Activated naive CD4-positive, alpha-beta T cell treated with Interleukin-2 at 50 U/mL for 16 hours (primary cell): ENCODE measurements at regions not wholly inside any gene's neighbourhood (a gene's known extent, or its start where the extent isn't known, plus 50 kb on each side); places are given as distances from the start of the nearest gene placed in this dataset.
"Not testable (repeated sequence)": the region's sequence is repeated elsewhere in the genome, so short reads cannot be mapped to it uniquely, and the experiment has no call there.

Experiments used
- DNase-seq: peaks from one replicate; pipeline ENCODE4 v3.0.0-alpha.2; 2020

DNA sequence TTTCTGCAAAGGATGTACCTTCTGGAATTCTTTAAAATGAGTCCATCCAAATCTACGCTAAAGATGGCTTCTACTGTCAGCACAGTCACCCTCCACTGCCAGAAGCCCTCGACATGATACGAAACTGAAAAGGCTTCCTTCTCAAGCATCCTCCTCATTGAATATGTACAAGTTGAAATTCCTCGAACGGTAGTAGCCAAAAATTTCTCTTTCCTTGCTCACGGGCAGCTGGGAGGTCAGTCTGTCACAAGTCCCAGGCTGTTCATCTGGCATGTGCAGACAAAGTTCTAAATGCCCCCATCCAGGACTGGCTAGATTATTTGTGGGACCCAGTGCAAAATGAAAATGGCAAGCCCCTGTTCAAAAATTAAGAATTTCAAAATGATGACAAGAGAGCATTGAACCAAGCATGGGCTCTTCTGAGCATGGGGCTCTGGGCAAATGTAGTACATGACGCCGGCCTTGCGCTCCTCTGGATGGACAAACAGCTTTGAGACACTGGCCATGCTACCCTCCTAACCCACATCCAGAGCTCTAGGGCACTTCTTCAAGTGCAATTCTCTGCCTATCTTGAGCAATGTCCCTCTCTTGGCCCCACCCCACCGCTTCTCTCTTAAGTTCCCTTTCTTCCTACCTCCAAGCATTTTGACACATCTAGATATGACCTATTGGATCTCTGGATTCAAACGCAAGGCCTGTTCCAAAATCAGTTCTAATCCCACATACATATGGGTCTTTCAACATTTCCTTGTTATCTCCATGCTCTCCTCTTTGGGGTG, 78.9 kb upstream of the FLT1 start:
- DNase-seq: no peak

DNA sequence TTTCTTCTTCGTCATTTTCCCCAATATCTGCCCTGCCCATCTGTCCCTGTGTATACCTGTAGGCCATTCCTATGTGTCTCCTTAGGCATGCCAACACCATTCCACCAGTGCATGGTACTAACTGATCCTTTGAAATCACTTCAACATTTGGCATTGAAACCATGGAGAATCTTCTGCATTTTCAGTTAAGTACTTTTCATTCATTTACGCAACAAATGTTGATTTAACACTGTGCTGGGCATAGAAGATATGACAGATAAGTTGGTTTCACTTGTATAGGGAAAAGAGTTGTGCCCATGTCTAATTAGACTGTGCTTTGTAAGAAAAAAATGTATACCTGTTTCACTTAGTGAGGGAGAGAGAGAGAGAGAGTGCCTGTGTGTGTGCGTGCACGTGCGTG, 77.9 kb upstream of the FLT1 start:
- DNase-seq: no peak

DNA sequence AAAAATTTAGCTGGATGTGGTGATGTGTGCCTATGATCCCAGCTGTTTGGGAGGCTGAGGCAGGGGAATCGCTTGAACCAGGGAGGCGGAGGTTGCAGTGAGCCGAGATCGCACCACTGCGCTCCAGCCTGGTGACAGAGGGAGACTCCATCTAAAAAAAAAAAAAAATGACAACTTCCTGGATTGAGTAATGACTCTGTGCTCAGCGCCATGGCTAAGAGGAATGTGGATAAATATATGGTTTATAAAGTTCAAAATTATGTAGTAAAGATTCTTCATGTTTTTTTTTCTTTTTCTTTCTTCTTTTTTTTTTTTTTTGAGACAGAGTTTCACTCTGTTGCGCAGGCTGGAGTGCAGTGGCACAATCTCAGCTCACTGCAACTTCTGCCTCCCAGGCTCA, 75.4 kb upstream of the FLT1 start:
- DNase-seq: not testable (repeated sequence)

DNA sequence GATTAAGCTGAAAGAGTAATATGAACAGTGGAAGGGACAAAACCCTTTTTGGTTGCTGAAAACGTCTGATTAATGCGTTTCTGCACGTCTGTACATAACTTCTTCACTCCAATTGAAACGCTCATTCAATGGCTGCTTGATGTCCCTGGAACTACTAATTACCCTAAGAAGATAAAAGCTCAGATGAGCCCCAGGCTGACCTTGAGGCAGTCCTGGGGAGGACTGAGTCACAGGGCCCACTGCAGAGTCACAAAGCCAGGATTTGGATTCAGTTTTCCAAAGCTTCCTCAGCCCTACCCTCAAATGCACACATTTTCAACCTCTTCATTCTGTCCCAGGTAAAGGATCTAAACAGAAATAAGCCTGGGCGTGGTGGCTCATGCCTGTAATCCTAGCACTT, 75.0 kb upstream of the FLT1 start:
- no peak for DNase-seq

DNA sequence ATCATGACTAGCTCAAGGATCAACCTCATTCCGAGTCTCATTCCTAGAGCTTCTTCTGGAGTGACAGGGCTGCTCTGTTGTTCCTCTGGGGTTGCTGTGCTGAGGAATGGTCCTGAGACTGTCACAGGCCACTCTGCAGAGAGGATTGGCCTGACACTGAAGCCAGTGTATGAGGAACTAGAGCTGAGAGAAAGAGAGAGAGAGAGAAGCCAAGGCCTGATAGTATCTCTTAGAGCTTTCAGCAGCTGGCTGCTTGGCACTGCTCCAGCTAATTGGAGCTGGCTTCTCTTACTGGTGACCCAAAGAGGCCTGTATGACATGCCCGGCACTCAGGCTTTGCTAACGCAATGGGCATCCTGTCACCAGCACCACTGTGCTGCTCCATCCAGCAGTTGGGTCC, 73.4 kb upstream of the FLT1 start:
- no peak for DNase-seq

DNA sequence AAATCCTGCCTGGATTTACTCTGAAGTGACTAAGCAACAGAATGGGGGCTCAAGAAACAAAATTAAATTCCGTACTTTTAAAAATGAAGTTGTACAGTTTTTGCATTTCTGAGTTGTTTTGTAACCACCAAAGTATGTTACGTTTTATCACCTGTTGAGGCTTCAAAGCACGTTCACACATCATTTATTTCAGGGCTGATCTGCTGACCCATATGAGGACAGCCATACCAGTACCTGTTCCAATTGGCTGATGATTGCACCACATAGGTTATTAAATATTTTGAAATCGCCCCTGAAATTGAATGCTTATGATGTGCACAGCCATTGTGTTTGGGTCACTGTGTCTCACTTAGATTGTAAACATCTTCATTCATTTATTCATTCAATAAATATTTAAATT, 72.0 kb upstream of the FLT1 start:
- no peak for DNase-seq

DNA sequence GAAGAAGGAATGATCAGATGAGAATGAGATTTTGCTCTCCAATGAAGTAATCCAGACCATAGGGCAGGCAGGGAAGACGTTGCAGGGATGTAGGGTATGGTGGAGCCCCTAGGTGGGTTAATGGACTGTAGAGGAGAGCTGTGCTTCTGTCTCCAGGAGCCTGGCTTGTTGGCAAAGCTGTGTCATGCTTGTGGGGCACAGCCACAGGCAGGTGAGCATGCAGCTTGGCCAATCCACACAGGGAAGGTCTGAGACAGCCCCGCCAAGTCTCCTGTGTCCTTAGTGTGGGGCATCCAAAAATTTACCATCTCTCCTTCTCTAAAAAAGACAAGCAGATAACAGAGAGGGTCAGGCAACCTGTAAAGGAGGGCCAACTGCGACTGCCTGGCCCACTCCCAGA, 71.4 kb upstream of the FLT1 start:
- DNase-seq: no peak

DNA sequence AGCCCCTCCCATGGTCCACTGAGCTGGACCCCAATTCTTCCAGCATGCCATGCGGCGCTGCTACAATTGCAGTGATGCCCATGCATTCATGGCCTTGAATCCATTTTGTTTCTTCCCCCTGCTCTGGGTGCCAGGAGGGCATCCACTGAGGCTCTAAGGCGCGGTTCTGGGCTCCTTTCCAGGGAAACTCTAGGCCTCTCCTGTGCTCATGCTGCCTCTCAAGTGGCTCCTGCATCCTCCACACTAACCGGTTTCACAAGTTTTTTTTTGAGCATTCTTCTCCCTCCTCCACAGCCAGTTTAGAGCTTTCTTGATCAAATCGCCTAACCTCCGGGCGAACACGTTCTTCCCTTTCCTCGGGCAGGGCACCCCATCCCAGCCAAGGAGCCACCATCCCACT, 69.1 kb upstream of the FLT1 start:
- DNase-seq: no peak

DNA sequence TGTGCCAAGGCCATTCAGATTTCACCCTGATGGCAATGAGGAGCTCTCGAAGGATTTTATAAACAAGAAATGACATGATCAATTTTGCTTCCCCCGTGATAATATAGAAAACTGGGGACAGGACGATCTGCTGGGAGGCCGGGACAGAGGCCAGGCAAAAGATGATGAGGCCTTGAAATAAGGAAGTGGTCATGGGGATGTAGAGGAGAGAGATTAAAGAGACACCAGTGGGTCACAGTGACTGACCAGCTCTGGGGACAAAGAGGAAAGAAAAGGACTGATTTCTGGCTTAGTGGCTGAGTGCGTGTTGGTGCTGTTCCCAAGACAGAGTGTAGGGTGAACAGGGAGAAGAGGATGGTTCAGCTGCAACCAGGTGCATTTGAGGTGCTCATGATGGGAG, 68.7 kb upstream of the FLT1 start:
- no peak for DNase-seq

DNA sequence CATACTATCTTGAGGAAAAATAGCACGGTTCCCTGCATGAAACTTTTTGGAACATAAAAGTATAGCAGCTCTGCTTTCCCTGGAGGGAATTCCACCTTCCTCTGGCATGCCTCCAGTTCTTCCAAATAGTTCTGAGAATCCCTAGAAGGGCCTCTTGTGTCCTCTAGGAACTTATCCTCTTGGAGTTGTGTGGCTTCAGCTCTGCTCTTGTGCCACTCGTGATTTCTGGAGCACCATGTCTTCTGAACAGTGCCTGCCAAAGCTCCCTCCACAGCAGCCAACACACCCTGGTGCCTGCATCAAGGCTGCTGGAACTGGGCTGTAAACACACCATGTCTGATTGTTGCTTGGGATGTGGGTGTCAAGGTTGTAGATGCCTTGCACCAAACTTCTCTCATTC, 65.7 kb upstream of the FLT1 start:
- DNase-seq: no peak

DNA sequence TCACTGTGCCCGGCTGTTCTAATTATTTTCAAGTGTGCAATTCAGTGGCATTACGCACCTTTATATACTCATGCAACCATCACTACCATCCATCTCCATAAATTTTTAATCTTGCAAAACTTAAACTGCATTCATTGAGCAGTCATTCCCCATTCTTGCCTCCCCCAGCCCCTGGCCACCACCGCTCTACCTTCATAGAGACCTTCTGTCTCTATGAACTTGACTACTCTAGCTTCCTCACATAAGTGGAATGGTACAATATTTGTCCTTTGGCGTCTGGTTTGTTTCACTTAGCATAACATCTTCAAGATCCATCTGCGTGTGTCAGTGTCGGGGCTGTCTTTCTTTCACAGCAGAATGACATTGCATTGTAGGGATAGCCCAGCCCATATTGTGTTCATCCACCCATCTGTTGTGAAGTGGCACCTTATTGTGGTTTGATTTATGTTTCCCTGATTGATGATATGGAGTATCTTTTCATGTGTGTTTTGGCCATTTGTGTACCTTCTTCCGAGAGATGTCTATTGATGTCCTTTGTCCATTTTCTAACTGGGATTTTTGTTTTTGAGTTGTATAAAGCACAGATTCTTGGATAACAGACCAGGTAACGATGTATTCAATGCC, 64.8 kb upstream of the FLT1 start:
- DNase-seq: no peak

DNA sequence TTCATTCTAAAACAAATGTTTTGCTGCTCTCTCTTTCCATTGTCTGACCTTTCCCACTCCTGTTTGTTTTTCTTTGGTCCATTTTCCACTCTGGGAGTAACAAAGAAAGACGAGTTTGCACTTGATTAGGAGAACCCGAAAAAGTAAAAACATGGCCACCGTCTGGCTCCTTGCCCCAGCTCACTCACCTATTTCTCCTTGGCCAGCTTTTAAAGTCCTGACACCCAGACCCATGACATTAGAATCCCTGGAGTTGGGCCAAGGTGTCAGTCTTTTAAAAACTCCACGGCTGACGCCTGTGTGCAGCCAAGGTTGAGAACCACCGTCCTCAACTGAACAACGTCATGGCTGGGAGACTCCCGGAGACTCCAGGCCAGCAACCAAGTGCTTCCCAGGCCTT, 63.6 kb upstream of the FLT1 start:
- DNase-seq: no peak

DNA sequence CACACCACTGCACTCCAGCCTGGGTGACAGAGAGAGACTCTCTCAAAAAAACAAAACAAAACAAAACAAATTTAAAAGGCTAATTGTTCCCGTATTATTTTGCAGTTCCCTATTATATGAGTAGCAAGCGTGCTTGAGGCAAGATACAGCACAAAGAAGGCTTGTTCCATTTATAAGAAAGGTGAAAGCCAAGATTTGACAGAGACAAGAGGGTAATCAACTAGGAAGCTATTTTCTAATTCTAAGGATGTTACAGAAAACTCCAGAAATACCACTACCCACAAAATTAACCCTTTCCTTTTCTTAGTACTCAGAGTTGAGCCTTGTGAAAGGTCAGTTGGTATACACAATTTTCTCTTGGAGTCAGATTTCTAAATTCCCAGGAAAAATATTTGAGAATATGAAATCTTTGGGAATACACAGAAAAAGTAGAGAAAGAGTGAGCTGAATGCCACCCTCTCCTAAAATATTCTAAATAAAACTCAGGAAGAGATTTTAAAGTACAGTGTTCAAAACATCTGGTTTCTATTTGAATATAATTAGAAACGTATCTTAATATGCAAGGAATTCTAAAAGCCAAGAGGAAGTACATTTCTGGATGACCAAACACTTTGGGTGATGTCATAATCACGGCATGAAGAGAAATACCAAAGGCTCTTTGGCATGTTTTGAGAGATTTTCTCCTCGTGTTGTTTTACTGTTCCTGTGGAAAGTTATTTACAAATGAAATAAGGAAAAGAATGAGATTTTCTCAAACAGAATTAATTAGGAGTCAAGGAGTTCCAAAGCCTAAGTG, 63.0 kb upstream of the FLT1 start:
- no peak for DNase-seq

DNA sequence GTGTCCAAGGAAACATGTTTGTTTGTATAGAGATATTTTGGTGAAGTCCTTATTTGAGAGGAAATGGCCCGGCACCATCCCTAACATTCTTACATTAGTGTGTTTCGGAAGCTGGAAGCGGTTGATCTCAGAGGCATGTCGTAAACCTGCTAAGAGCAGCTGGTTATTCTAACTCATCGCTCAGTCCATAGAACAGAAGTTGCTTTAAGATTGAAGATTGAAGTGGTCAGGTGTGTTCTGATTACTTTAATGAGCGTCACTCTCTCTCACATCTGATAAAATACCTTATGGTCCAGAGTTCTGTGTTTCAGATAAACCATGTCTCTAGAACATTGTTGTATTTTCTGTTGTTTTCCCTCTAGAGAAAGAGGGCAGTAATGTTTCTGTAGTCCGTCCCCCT, 60.2 kb upstream of the FLT1 start:
- no peak for DNase-seq

DNA sequence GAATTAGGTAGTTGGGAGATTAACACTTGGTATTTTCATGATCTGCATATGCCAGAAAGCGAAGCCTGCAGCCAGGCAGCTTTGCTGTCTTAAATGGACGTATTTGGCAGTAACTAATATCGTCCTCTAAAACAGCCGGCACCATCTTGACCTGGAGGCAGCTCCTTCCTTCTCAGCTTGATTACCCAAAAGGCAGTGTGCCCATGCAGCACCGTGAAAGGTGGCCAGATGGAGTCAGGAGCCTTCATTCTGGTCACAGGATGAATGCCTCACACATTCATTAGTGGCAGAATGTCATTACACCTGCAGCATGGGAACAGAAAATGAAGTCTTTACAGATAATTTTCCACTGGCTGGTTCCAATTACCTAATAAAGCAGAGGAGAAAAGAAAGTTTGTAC, 59.0 kb upstream of the FLT1 start:
- no peak for DNase-seq

DNA sequence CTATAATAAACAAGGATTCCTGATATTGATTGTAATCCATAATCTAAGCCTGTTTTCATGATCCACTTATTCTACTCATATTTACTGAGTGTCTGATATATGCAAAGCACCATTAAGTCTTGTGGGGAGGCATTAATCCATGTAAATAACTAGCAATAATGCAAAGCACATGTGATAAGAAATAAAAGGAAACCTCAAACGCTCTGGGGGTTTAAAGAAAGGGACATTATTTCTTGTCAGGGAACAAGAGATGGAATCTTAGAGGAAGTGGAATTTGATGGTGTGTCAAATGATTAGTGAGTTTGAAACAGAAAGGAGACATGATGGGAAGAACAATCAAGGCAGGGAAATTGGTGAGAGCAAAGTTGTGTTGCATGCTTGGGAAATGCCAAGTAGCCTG, 57.4 kb upstream of the FLT1 start:
- no peak for DNase-seq

DNA sequence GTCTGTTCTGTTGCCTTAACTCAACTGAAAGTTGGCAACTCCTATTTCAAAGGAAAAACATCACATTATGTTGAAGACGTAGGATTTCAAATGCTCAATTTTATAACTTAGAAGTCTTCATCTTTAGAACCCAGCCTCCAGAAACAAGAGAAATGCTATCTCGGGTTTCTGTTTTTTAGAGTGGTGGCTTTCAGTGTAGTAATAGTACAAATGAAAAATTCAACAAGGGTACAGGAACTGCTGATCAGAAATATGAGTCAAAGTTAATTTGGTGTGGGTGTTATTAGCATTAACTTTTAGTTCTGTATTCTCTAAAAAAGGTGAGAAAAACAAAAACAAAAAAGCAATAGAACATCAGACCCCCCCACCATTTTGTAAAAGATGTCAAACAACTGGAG, 56.6 kb upstream of the FLT1 start:
- DNase-seq: no peak

DNA sequence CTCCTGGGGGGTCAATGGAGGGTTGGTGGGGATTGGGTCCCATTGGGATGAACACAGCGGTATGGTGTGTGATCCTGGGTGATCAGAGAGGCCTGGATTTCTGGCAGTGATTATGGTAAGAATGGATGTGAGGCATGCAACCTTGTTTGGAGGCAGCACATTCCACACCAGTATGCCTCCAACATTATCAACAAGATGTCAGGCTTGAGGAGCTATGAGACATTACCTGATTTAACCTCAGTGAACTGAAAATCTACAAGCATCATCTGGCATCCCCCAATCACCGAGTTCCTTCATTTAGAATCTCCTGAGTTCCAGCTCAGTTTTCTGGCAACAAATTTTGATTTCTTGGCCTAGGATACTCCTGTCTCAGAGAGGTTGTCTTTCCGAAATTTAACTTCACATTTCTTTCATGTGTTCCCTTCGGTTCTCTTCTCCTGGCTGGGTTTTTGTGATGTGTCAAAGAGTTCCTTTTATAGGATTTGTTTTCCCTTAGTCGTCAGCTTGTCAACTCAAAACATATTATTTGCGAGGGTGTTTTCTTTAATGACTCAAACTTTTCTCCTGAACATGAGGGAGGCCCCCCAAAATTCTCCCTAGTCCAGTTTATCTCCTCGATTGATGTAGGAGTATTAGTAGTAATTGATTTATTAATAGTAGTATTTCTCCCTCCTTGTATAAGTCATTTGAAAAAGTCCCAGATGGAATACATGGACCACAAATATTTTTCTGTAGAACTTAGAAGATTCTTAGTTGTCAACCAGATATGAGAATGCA, 56.0 kb upstream of the FLT1 start:
- DNase-seq: no peak

DNA sequence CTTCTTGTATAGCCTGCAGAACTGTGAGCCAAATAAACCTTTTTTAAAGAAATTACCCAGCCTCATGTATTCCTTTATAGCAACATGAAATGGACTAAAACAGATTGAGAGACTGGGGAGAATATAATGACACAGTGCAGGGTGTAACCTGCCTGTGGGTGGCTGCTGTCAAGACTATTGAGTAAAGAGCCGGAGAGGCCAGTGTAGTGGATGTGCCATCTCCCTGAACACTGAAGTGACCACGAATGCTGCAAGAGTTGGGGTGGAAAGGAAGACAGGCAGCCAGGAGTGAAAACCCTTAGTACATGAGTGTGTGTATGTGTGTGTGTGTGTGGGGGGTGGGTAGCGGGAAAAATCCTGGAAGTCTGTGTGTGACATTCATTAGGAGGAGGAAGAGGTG, 55.2 kb upstream of the FLT1 start:
- no peak for DNase-seq

DNA sequence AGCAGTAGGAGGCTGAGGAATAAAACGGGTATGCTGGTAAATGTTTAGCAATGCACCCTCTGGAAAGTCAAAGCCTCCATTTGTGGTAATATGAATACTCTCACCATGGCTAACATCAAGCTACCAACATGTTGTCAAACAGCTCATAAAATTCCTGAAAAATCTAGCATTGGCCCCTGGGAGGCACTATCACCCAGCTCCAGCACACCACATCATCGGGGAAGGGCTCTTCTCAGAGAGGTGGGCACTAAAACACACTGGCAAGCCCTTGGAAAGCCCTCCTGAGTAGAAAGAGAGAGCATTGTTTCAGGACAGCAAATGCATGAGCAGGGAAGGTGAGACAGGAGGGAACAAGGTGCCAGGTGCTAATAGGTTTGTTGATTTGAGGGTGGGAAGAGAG, 53.9 kb upstream of the FLT1 start:
- DNase-seq: no peak

DNA sequence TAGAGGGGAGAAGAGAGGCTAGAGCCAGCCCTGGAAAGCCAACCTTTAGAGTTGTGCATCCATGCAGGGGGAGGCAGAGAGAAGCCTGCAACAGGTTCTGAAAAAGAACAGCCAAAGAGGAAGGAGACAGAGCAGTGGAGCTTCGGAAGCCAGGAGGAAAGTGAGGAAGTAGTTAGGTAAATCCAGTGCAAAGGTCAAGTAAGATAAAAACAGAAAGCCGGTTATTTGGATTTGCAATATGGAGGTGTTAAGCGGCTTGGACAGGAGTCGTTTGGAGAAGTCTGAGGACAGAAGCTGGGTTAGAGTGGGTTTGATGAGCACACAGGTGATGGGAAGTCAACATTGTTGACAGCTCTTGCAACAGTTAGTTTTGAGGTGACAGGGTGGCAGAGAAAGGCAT, 53.5 kb upstream of the FLT1 start:
- DNase-seq: no peak

DNA sequence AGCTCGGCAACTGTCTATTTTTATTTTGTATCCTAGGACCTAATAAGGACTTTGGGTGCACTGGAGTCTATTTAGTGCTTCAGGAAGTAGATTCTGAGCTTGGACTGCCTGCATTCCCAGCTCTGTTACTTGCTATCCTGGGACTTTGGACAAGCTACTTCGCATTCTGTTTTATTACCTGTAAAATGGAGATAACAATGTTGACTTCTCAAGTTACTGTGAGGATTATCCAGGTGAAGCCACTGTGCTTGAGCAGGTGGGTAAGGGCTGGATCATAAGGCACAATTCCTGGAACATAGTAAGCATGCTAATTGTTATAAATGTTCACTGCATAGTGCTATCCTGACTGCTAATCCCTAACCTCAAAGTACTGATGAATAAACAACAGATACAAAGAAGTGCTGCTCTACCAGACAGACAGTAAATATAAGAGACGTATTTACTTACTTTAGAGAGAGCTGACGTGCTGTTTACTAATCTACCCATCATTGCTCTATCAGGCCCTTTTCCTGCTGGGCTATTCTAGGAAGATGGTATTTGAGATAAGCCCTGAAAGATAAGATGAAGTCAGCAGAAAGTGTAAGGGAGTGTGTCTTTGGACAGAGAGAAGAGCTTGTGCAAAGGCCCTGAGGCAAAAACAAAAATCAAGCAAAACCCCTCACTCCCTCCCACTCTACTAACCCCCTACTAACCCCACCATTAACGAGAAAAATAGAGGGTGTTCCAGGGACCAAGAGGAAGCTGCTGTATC, 50.8 kb upstream of the FLT1 start:
- no peak for DNase-seq
